IMR-90 (cell line): ENCODE measurements at regions not wholly inside any gene's neighbourhood (a gene's known extent, or its start where the extent isn't known, plus 50 kb on each side); places are given as distances from the start of the nearest gene placed in this dataset.
"Not testable (repeated sequence)": the region's sequence is repeated elsewhere in the genome, so short reads cannot be mapped to it uniquely, and the experiment has no call there.

Experiments used
- ATAC-seq: fragments of 200-7000 bp; cut with Tn5 transposase; 2 replicates; pipeline ENCODE4 v1.9.1; 2020; ENCODE audit warnings: low read depth, mild to moderate bottlenecking, moderate library complexity
- BruUV-seq: library from RNA; stranded (reverse); fragments of 400-500 nt; replicated peaks from 2 replicates; lab custom pipeline; 2021; lab: Mats Ljungman, UMichigan
- CTCF ChIA-PET: fragments of 300-600 bp; formaldehyde crosslinking; extraction: SDS; loops from one replicate; lab custom pipeline; 2021; ENCODE audit warnings: antibody characterized with exemption; lab: Yijun Ruan, JAX
- POLR2A ChIA-PET: fragments of 300-600 bp; sonication (Branson Sonifier 250); formaldehyde crosslinking; loops from one replicate; lab custom pipeline; 2022; ENCODE audit warnings: antibody characterized with exemption; ENCODE audit not compliant: unreplicated experiment; lab: Charles Lee
- DNase-seq: peaks from one replicate; pipeline ENCODE4 v3.0.0; 2013
- H2AFZ ChIP-seq: replicated peaks from 2 replicates; pipeline ENCODE3; 2013; ENCODE audit warnings: low read length, mild to moderate bottlenecking; ENCODE audit not compliant: poor library complexity
- H2AK5ac ChIP-seq: 2 replicates; pipeline ENCODE4 v1.6.1; 2013; ENCODE audit warnings: low read depth, low read length, inconsistent platforms
- H2AK9ac ChIP-seq: replicated peaks from 2 replicates; pipeline ENCODE3; 2013; ENCODE audit warnings: mild to moderate bottlenecking, low read depth, low read length, moderate library complexity; ENCODE audit not compliant: poor library complexity
- H2BK120ac ChIP-seq: 2 replicates; pipeline ENCODE4 v1.6.1; 2013; ENCODE audit warnings: low read depth, low read length, inconsistent platforms
- H2BK15ac ChIP-seq: 3 replicates; pipeline ENCODE4 v1.6.1; 2013; ENCODE audit warnings: low read depth, low read length, inconsistent platforms
- H2BK20ac ChIP-seq: 2 replicates; pipeline ENCODE4 v1.6.1; 2013; ENCODE audit warnings: low read depth, mild to moderate bottlenecking, inconsistent platforms, low read length, moderate library complexity
- H2BK5ac ChIP-seq: 2 replicates; pipeline ENCODE4 v1.6.1; 2013; ENCODE audit warnings: mild to moderate bottlenecking, low read depth, low read length, inconsistent platforms; ENCODE audit not compliant: poor library complexity, severe bottlenecking
- H3K14ac ChIP-seq: replicated peaks from 2 replicates; pipeline ENCODE4 v1.6.1; 2013; ENCODE audit warnings: low read depth, low read length, inconsistent platforms
- H3K18ac ChIP-seq: 2 replicates; pipeline ENCODE4 v1.6.1; 2013; ENCODE audit warnings: low read depth, low read length, control low read depth
- H3K23ac ChIP-seq: 2 replicates; pipeline ENCODE4 v1.6.1; 2013; ENCODE audit warnings: low read depth, low read length, inconsistent platforms
- H3K27ac ChIP-seq: 2 replicates; pipeline ENCODE4 v1.5.1; 2013; ENCODE audit warnings: mild to moderate bottlenecking, control low read depth, low read length; ENCODE audit not compliant: insufficient read depth
- H3K27me3 ChIP-seq: 2 replicates; pipeline ENCODE4 v1.6.1; 2013; ENCODE audit warnings: low read length; ENCODE audit not compliant: control insufficient read depth, insufficient read depth
- H3K36me3 ChIP-seq: 2 replicates; pipeline ENCODE4 v1.6.1; 2013; ENCODE audit warnings: low read length, mixed read lengths; ENCODE audit not compliant: control insufficient read depth, insufficient read depth
- H3K4ac ChIP-seq: 2 replicates; pipeline ENCODE4 v1.6.1; 2013; ENCODE audit warnings: low read depth, low read length, inconsistent platforms
- H3K4me1 ChIP-seq: 2 replicates; pipeline ENCODE4 v1.6.1; 2013; ENCODE audit warnings: low read length, mixed read lengths; ENCODE audit not compliant: control insufficient read depth, insufficient read depth
- H3K4me2 ChIP-seq: 2 replicates; pipeline ENCODE4 v1.6.1; 2013; ENCODE audit warnings: low read depth, mild to moderate bottlenecking, control low read depth, low read length, moderate library complexity
- H3K4me3 ChIP-seq: 2 replicates; pipeline ENCODE4 v1.5.1; 2013; ENCODE audit warnings: low read depth, mild to moderate bottlenecking, control low read depth, low read length, moderate library complexity; ENCODE audit not compliant: insufficient read depth
- H3K56ac ChIP-seq: 2 replicates; pipeline ENCODE4 v1.6.1; 2013; ENCODE audit warnings: low read length, inconsistent platforms; ENCODE audit not compliant: insufficient read depth; ENCODE audit errors: extremely low read depth
- H3K79me1 ChIP-seq, 2 experiments: 2 replicates each; pipeline ENCODE4 v1.6.1; 2013; ENCODE audit warnings: low read length in 2 of 2, inconsistent platforms in 1 of 2, low read depth in 1 of 2
- H3K9ac ChIP-seq: 2 replicates; pipeline ENCODE4 v1.6.1; 2013; ENCODE audit warnings: low read depth, low read length, control low read depth
- H3K9me1 ChIP-seq: 2 replicates; pipeline ENCODE4 v1.6.1; 2013; ENCODE audit warnings: low read length, inconsistent platforms; ENCODE audit not compliant: insufficient read depth
- H3K9me3 ChIP-seq: 2 replicates; pipeline ENCODE4 v1.6.1; 2013; ENCODE audit warnings: low read length; ENCODE audit not compliant: control insufficient read depth, insufficient read depth
- H4K20me1 ChIP-seq: 2 replicates; pipeline ENCODE4 v1.6.1; 2013; ENCODE audit warnings: low read length, inconsistent platforms; ENCODE audit not compliant: insufficient read depth
- H4K5ac ChIP-seq: 2 replicates; pipeline ENCODE4 v1.6.1; 2013; ENCODE audit warnings: mild to moderate bottlenecking, low read depth, low read length, control low read depth
- H4K8ac ChIP-seq, 2 experiments: 2 replicates each; pipeline ENCODE4 v1.6.1; 2013; ENCODE audit warnings: low read depth in 2 of 2, low read length in 2 of 2, control low read depth in 1 of 2, inconsistent platforms in 1 of 2
- H4K91ac ChIP-seq: 2 replicates; pipeline ENCODE4 v1.6.1; 2013; ENCODE audit warnings: low read depth, low read length, inconsistent platforms; ENCODE audit not compliant: insufficient read depth
- WGBS, 2 experiments: methylation state at CpG; one replicate each; pipeline versions ENCODE4 v1.1.5 to v1.1.7; 2013; ENCODE audit warnings: missing lambda C conversion rate in 2 of 2; ENCODE audit not compliant: insufficient read length in 1 of 2; ENCODE audit errors: extremely low coverage in 2 of 2; 5-methylcytosine and 5-hydroxymethylcytosine counted together
- dilution Hi-C: fragments of 300-500 bp; cut with HindIII; formaldehyde crosslinking; loops from one replicate; pipeline ENCODE4 v1.14.3; 2018; ENCODE audit warnings: low sequenced_read_pairs; ENCODE audit not compliant: unreplicated experiment
- in situ Hi-C: fragments of 300-500 bp; cut with MboI; formaldehyde crosslinking; loops from 3 replicates; pipeline ENCODE4 v1.14.3; 2019; ENCODE audit warnings: low sequenced_read_pairs, inconsistent platforms, mixed read lengths
- intact Hi-C: fragments of 100-400 bp; cut with micrococcal nuclease; formaldehyde crosslinking; loops from 2 replicates; pipeline ENCODE4 v1.10.0; 2022

DNA sequence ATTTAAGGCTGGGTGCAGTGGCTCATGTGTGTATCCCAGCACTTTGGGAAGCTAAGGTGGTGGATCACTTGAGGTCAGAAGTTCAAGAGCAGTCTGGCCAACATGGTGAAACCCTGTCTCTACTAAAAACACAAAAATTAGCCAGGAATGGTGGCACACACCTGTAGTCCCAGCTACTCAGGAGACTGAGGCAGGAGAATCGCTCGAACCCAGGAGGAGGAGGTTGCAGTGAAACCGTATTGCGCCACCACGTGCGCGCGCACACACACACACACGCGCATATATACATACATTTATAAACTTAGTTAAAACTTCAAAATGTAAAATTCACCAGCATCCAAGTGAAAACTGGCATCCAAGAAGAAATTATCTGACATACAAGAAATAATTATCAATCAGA lies 753.7 kb upstream of the SLITRK5 start:
- WGBS, 2 experiments, result no CpG with 5 or more reads among the region's 10 CpGs
- H2BK15ac ChIP-seq, CTCF ChIA-PET, H2BK5ac ChIP-seq, H2AFZ ChIP-seq, H2AK9ac ChIP-seq, H3K4ac ChIP-seq, H3K9ac ChIP-seq, H4K8ac ChIP-seq, H4K20me1 ChIP-seq, intact Hi-C loops, H3K56ac ChIP-seq, ATAC-seq, BruUV-seq, DNase-seq, H4K91ac ChIP-seq, H3K27ac ChIP-seq, in situ Hi-C loops, H3K9me1 ChIP-seq, H3K27me3 ChIP-seq, H3K4me2 ChIP-seq, H3K14ac ChIP-seq, H2BK120ac ChIP-seq, H3K79me1 ChIP-seq, H3K4me3 ChIP-seq, H3K9me3 ChIP-seq, POLR2A ChIA-PET, dilution Hi-C loops, H3K23ac ChIP-seq, H3K18ac ChIP-seq, H2BK20ac ChIP-seq, H2AK5ac ChIP-seq, H4K5ac ChIP-seq, H3K36me3 ChIP-seq, H3K4me1 ChIP-seq: not testable (repeated sequence)
